ENCODE measurements at regions not wholly inside any gene's neighbourhood (a gene's known extent, or its start where the extent isn't known, plus 50 kb on each side); places are given as distances from the start of the nearest gene placed in this dataset.

- TF ChIP-seq EZH2phosphoT487 (conservative IDR thresholded peaks at IDR 0.05; ENCODE audit: low read length): no peak
- TF ChIP-seq, protein P1, sequence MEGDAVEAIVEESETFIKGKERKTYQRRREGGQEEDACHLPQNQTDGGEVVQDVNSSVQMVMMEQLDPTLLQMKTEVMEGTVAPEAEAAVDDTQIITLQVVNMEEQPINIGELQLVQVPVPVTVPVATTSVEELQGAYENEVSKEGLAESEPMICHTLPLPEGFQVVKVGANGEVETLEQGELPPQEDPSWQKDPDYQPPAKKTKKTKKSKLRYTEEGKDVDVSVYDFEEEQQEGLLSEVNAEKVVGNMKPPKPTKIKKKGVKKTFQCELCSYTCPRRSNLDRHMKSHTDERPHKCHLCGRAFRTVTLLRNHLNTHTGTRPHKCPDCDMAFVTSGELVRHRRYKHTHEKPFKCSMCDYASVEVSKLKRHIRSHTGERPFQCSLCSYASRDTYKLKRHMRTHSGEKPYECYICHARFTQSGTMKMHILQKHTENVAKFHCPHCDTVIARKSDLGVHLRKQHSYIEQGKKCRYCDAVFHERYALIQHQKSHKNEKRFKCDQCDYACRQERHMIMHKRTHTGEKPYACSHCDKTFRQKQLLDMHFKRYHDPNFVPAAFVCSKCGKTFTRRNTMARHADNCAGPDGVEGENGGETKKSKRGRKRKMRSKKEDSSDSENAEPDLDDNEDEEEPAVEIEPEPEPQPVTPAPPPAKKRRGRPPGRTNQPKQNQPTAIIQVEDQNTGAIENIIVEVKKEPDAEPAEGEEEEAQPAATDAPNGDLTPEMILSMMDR (IDR thresholded peaks at IDR 0.05; ENCODE audit: insufficient read depth, low read length, poor library complexity, severe bottlenecking): no peak
- H3K36me3 ChIP-seq (ENCODE audit: low read length): no peaks in the 10 kb centered on the region
- no peaks in the 10 kb centered on the region for H3F3A ChIP-seq (ENCODE audit: insufficient read depth)
These were observed 167.3 kb downstream of the MYLK4 start for GRCh38 chr6:2583459-2583858.

DNA sequence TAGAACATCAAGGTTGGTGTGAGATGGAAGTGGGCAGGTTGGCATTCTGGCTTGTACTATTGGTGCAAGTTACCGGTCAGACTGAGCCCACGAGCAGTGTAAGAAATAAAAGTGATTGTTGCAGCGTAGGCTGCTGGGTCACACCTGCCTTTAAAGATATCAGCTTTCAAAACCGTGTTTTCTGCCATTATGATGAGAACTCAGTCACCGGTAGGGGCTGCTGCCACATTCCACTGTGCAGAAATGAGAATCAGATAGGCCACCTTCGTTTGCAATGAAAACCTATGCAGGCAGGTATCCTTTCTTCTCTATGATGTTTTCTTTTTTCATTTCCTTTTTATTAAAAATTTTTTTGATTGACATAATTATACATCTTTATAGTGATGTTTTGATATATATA lies 168.5 kb downstream of the MYLK4 start:
- Histone ChIP-seq H3K9ac (ENCODE audit: low read length) (no peak overlapping the region), H4K20me1 (ENCODE audit: low read depth, low read length) (no peaks in the 10 kb centered on the region), H3K27ac (ENCODE audit: low read depth, low read length) (no peak overlapping the region), H3K36me3 (ENCODE audit: low read length) (no peaks in the 10 kb centered on the region), H2AFZ (ENCODE audit: low read depth, low read length, severe bottlenecking) (no peak overlapping the region), H3K9me2 (replicated peaks; ENCODE audit: insufficient read depth, low read length) (no peaks in the 10 kb centered on the region), H3F3A (ENCODE audit: insufficient read depth) (no peaks in the 10 kb centered on the region), H3K4me2 (ENCODE audit: low read depth, low read length, poor library complexity, severe bottlenecking) (no peak overlapping the region), H3K4me3 (ENCODE audit: insufficient read depth, low read length, poor library complexity, severe bottlenecking) (no peak overlapping the region), H3K27me3 (ENCODE audit: low read length) (no peaks in the 10 kb centered on the region), H3K79me2 (ENCODE audit: insufficient read depth, low read length) (no peaks in the 10 kb centered on the region), H3K9me3 (ENCODE audit: insufficient read depth, low read length) (no peaks in the 10 kb centered on the region)
- TF ChIP-seq, protein P1 (IDR thresholded peaks at IDR 0.05; ENCODE audit: insufficient read depth, low read length, poor library complexity, severe bottlenecking): no peak
- no peak for TF ChIP-seq EZH2phosphoT487 (conservative IDR thresholded peaks at IDR 0.05; ENCODE audit: low read length)

More at GRCh38 chr6:2583459-2583858, 167.3 kb downstream of the MYLK4 start:
- no peak overlapping the region for H2AFZ ChIP-seq (ENCODE audit: low read depth, low read length, severe bottlenecking)
- H3K27me3 ChIP-seq (ENCODE audit: low read length): no peaks in the 10 kb centered on the region
- H3K9me2 ChIP-seq (replicated peaks; ENCODE audit: insufficient read depth, low read length): no peaks in the 10 kb centered on the region
- no peaks in the 10 kb centered on the region for H3K9me3 ChIP-seq (ENCODE audit: insufficient read depth, low read length)
- H3K4me3 ChIP-seq (ENCODE audit: insufficient read depth, low read length, poor library complexity, severe bottlenecking): no peak overlapping the region
- H3K9ac ChIP-seq (ENCODE audit: low read length): no peak overlapping the region
- H3K4me2 ChIP-seq (ENCODE audit: low read depth, low read length, poor library complexity, severe bottlenecking): no peak overlapping the region
- no peaks in the 10 kb centered on the region for H3K79me2 ChIP-seq (ENCODE audit: insufficient read depth, low read length)
- no peaks in the 10 kb centered on the region for H4K20me1 ChIP-seq (ENCODE audit: low read depth, low read length)
- H3K27ac ChIP-seq (ENCODE audit: low read depth, low read length): no peak overlapping the region

DNA sequence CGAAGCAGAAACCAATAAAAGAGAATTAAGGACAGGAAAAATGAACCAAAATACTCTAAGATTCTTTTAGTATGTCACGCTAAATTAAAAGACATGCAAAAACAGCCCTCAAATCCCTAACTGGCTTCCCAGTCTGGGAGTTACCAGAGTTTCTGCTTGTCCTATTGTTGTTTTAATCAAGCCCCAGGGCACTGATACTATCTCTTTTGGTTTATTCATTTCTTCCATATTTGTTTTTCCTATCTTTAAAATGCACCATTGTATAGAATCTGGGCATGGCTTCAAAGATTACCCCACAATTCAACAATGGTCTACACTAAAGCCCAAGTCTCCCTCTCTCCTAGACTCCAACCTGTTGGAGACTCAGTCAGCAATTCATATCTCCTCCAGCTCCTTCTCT lies 169.1 kb downstream of the MYLK4 start:
- Histone ChIP-seq H3K9me3 (ENCODE audit: insufficient read depth, low read length) (no peaks in the 10 kb centered on the region), H3K4me2 (ENCODE audit: low read depth, low read length, poor library complexity, severe bottlenecking) (no peak overlapping the region), H2AFZ (ENCODE audit: low read depth, low read length, severe bottlenecking) (no peak overlapping the region), H3K9ac (ENCODE audit: low read length) (no peak overlapping the region), H3K27ac (ENCODE audit: low read depth, low read length) (no peak overlapping the region), H3F3A (ENCODE audit: insufficient read depth) (no peaks in the 10 kb centered on the region), H3K36me3 (ENCODE audit: low read length) (no peaks in the 10 kb centered on the region), H3K9me2 (replicated peaks; ENCODE audit: insufficient read depth, low read length) (no peaks in the 10 kb centered on the region), H3K4me3 (ENCODE audit: insufficient read depth, low read length, poor library complexity, severe bottlenecking) (no peak overlapping the region), H3K27me3 (ENCODE audit: low read length) (no peaks in the 10 kb centered on the region), H4K20me1 (ENCODE audit: low read depth, low read length) (no peaks in the 10 kb centered on the region), H3K79me2 (ENCODE audit: insufficient read depth, low read length) (no peaks in the 10 kb centered on the region)
- TF ChIP-seq EZH2phosphoT487 (conservative IDR thresholded peaks at IDR 0.05; ENCODE audit: low read length): no peak
- TF ChIP-seq, protein P1 (IDR thresholded peaks at IDR 0.05; ENCODE audit: insufficient read depth, low read length, poor library complexity, severe bottlenecking): no peak

Measured in SU-DHL-6 (cell line).